HG02642 (cell line): ENCODE measurements at regions not wholly inside any gene's neighbourhood (a gene's known extent, or its start where the extent isn't known, plus 50 kb on each side); places are given as distances from the start of the nearest gene placed in this dataset.

Source experiments
- ATAC-seq: cut with Tn5 transposase; IDR thresholded peaks from one replicate; pipeline ENCODE4 v1.9.1; 2021; ENCODE audit warnings: mild to moderate bottlenecking; ENCODE audit not compliant: unreplicated experiment, poor library complexity

DNA sequence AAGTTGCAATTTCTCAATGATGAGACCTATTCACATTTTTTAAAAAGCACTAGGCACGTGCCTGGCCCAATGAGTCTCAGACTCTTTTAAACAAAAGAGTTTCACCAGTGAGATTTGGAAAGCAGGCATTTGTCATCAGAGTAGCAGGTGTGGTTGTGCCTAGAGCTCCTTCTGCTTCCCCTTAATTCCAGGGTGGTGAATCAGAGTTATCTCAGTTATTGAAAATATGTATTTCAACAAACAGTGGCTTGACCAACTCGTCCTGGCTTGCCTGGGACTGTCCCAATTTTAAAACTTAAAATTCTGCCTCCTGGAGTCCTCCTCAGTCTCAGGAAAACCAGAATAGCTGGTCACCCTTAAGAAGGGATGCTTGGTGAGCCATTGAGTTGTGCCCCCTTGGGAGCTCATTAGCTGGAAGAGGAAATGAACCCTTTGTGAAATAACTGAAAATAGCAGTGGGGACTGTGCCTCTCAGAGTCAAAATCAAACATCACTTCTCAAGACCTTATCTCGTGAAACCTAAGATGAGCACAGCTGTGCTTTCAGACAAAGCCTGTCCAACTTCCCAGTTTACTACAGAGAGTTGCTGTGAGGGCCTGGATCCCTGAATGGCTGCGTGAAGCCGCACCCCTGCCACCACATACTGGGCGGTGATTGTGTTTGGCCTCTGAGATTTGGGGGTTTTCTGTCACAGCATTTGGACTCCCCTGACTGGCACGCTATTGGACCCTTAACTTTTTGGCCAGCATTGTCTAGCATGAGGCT lies 116.3 kb downstream of the ANKRD60 start:
- ATAC-seq = no peak

DNA sequence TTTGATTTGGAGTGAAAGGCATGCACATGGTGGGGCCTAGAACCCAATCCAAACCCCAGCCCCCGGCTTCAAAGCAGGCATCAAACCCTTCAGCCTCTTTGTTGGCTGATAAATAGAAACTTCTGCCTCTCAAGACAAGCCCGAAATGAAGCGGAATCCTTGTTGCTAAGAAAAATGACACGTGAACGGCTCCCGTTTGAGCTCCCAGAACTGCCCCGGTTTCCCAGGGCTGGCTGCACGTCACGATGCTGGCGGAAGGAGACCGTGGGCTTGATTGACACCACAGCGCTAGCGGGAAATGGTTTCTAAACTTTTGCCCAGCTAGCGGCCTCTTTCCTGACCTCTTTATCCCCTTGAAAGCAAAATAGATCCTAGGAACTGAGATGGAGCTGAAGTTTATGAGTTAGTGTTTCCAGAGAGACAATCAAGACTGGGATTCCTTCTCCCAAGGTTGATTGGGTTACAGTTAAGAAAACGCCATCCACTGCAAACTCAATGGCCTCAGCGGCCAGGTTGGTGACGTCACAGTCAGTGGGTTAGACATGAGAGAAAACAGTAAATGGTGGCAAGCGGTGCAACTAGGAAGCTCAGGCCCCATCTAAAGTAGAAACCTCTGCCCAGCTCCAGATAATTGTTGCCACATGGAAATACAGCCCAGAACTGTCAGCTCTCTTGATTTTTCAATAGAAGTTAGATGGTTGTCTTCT lies 117.0 kb downstream of the ANKRD60 start:
- no peak for ATAC-seq

DNA sequence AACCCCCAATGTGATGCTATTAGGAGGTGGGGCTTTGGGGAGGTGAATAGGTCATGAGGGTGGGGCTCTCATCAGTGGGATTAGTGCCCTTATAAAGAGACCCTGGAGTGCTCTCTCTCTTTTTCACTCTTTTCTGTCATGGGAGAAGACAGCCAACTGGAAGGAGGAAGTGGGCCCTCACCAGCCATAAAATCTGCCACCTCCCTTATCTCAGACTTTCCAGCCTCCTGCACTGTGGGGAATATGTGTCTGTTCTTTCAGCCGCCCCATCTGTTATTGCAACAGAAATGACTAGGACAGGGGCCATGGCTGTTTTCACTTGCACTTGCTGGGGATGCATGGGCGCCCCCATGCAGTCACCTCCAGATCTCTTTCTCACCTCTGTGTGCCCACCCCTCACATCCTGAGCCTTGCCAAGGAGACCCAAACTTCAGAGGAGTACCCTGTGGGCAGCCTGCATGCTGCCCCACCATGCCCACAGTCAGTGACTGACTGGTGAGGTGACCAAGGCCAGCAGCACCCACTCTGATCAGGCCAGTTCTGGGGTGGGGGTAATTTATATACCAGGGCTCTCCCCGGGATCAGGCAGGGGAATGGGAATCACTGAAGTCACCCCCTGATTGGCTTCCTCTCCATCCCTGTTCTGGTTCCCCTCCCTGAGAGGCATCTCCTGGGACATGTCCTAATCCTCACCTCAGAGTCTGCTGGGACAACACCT lies 118.4 kb downstream of the ANKRD60 start:
- no peak for ATAC-seq

DNA sequence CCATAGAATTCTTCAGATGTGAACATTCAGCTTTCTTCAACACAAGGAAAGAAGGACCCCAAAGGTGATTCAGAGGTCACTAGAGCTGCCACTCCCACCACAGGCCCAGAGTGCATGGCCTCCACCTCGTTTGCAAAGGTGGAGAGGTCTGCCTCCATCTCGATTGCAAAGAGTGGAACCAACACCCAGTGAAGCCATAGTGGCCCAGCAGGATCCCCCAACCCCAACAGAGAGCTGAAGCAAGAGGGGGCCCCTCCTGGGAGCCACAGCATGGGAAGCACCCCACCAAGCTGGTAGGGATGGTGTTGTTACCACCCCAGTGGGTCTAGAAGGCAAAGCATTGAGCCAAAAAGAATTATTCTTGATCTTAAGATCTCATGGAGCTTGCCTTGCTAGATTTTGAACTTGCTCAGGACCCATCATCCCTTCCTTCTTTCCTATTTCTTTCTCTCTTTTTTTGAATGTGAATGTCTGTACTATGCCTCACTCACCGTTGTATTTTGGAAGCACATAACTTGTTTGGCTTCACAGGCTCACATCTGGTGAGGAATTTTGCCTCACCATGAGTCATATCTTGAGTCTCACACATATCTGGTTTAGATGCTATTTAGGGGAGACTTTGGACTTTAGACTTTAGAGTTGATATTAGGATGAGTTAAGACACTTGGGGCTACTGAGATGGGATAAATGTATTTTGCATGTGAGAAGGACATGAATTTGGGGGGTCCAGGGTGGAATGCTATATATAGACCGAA lies 119.2 kb downstream of the ANKRD60 start:
- ATAC-seq = no peak

DNA sequence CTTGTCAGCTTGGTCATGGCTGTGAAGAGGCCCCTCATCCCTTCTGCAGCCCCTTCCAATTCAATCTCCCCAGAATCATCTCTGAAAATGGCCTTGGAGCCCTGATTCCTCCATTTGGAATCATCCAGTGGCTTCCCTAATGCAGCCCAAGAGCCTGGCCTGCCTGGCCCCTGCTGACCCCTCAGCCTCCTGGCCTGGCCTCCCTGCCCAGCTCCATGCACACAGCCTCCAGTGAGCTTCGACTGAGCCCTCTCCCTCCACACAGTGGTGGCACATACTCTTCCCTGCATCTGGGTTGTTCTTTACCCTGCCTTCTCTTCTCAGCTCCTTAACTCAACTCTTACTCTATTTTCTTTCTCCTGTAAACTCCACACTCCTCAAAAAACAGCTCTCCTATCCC lies 120.9 kb downstream of the ANKRD60 start:
- ATAC-seq = no peak

DNA sequence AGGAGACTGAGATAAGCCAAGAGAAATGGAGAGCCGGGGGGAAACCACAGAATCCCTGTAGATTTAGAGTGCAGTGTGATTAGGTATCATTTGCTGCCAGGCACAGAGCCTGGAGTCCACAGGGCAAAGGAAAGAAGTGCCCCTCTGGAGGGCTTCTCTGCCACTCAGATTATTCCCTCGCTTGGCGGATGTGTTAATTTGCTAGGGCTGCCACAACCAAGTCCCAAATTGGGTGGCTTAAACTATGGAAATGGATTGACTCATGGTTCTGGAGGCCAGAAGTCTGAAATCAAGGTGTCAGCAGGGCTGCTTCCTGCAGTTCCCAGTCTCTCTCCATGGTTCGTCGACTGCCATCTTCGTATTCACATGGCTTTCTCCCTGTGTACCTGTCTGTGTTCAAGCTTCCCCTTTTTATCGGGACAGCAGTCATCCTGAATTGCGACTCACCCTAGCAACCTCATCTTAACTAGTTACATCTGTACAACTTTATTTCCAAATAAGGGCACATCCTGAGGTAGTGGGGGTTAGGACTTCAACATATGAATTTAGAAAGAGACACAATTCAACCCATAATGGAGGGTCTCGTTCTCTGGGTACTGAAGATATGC lies 122.2 kb downstream of the ANKRD60 start:
- no peak for ATAC-seq

DNA sequence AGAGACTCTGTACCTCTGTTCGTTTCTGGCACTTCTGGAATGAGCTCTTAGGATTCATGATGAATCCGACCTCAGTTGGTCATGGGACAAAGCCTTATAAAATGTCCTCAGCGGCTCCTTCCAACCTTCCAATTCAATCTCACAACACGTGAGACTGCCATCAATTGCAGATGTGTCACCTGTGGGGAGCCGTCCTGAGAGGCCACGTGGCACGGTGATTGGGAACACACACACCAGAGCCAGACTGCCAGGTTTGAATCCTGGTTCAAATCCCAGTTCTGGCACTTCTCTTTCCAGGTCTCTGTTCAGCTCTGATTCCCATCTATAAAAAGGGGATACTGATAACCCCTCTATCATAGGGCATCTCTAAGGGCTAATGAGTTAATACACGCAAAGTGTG lies 124.5 kb downstream of the ANKRD60 start:
- ATAC-seq = no peak

DNA sequence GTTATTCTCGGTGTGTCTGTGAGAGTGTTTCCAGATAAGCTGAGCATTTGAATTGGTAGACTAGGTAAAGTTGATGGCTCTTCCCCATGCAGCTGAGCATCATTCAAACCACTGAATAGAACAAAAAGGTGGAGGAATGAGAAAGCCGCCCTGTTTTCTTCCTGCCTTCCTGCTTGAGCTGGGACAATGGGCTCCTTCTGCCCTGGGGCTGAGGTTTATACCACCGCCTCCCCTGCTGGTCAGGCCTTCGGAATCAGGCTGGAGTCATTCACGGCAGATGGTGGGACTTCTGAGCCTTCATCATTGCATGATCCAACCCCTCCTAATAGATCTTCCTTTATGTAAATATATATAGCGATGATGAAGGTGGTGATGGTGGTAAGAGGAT lies 124.9 kb downstream of the ANKRD60 start:
- ATAC-seq = no peak

DNA sequence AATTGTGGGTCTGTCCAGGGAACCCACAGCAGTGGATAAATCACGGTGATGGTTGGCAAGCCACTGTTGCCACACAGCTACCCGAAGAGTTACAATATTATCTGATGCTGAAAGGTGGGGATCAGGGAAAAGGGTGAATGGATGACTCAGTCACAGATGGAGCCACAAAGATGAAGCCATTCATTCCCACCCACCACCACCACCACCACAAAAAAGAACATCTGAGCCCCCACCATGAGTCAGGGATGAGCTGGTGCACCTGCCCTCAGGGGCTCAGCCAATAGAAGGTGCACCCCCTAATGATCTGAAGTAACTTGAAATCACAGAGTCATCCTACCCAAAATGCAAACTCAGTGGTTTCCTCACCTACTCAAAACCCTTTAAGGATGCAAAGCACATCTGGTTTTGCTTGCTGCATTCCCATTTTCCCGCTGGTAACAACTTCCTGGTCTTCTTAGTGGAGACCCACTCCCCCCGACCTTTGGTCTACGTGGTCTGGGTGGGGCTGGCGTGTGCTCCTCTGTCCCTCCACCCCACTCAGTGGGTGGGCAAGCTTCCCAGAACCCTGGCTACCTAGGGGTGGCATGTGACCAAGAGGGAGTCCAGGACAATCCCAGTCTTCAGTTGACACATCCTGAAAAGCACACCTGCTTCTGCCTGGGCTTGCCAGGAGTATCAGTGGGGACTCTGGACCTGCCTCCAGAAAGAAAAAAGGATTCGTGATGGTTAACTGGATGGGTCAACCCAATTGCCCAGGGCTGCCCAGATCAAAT lies 125.5 kb downstream of the ANKRD60 start:
- no peak for ATAC-seq

DNA sequence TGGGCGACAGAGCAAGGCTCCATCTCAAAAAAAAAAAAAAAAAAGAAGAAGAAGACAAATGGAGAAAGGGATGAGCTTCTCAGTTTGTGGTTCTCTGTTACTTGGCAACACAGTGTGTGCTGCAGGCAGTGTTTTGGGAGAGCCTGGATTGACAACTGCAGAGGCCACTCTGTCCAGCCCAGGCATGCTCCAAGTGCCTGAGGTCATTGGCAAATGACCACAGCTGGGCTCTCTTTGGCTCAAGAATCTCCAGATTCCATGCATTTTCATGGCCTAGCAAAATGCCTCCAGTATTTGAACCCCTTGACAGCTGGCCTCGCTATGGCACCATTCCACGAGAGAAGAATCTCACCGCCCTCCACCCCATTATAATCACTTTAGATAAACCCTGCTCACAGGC lies 126.2 kb downstream of the ANKRD60 start:
- no peak for ATAC-seq

DNA sequence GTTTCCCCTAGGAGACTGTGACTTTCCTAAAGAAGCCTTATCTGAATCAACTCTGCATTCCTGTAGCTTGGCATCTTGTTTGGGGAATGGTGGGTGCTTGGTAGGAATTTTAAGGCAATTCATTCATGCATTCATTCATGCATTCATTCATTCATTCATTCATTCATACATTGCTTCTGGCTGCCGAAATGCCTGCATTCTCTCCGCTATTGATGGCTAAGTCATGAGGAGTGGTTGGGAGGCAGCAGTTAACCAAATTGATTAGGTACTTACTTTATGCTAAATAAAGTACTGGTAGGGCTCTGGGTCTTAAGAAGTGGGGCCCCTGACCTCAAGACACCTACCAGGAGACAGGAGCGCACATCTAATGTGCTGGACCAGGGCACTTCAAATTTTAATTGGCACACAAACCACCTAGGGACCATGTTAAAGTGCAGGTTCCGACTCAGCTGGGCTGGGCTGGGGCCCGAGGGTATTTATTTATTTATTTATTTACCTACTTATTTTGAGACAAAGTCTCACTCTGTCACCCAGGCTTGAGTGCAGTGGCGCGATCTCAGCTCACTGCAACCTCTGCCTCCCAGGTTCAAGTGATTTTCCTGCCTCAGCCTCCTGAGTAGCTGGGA lies 127.6 kb downstream of the ANKRD60 start:
- no peak for ATAC-seq

DNA sequence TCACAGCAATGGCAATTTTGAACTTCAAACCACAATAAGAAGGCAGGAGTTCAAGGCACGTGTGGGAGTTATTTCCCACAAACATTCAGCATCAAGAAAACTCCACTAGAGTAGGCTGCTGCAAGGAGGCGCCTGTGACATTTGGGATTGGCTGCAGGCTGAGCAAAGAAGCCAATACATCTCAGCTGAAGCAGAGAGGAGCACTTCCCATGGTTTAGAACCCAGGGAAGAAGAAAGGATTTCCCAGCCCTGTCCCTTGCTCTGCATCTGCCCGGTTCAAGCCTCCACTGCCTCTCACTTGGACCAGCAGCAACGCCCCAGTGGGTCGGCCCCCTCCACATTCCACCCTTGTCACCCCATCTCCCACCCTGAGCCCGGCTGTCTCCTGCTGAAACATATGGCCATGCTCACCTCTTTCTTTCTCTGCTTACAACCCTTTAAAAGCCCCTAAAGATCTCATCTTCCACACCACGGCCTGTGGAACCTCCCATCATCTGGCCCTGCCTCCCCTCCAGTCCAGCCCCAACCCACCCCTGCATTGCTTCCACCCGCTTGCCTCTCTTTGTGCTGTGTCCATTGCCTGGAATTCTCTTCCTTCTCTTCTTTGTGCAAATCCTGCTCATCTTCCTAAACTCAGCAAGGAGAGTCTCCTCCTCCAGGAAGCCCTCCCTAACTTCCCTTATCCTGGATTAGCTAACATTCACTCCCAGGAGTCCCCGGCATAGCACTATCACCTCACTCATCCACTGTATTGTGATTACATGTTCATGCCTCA lies 128.3 kb downstream of the ANKRD60 start:
- no peak for ATAC-seq

DNA sequence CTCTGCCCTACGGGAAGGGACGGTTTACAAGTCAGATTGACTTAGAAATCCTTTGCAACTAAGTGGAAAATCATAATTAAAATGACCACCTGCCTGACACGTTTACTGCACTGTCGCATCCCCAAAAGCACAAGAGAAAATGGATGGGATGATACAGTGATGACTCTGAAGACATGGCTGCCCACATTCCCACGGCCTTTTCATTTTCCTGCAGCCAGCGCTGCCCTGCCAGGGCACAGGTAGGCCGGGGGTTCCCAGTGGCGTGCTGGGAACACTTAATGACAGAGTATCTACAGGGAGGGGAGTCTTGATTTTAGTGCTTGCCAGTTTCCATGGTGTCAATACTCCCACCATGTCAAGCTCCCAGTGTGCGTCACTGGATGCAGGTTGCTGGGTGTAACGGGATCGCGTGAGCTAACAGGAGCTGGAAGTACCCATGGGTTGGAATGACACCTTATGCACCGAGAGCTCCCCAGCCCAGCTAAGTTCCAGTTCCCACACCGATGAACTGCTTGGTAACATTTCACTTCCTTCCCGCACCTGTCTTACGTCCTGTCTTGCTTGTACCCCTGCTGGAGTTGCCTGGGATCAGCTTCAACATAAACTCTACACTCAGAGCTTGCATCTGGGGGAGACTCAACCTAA lies 129.0 kb downstream of the ANKRD60 start:
- ATAC-seq = no peak

DNA sequence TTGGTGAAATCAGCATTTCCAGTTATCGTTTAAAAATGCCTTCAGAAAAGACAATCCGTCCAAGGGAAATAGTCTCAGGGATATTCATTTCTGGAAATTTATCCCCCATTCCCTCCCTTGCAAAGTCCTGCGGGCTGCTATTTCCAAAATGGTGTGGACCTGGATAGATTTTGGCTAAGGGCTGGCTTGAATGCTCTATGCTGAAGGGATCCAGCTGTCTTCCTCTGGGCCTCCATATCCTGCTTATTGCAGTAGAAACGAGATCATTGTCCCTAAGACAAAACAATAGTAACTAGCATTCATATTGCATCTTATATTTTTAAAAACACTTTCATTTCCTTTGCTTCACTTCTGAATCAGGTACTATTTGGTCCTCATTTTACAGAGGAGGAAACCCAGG lies 129.9 kb downstream of the ANKRD60 start:
- ATAC-seq = no peak

DNA sequence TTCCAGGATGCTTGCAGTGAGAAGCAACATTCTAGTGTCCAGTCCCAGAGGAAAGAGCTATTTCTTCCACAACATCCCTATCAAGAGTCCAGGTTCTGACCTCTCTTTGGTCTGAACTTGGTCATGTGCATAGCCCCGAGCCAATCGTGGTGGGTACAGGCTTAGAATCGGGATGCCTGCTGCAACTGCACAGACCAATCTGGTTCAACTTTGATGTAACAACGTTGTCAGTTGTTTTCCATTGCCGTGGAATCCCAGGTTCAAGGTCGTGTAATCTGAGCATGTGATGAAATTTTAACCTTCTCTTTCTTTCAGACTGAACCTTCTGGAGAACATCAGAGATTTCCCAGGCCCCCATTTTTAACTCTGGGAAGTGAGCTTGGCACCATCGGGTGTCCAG lies 130.5 kb downstream of the ANKRD60 start:
- ATAC-seq = no peak

DNA sequence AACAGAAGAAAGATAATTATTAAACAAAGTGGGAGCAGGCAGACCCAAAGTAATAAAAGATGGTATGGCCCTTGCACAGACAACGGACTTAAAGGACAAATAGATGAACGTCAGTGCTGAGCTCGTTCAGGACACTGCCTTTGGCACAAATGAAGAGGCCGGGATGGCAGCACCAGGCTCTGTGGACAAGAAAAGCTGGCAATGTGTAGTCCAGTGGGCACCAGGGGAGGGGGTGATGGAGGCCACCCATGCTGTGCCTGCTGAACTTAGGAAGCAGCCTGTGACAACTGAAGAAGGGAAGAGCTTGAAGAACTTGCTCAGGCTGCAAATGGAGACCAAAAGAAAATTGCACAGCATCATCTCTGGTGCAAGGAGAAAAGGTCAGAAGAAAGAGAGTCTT lies 131.0 kb downstream of the ANKRD60 start:
- ATAC-seq = no peak

DNA sequence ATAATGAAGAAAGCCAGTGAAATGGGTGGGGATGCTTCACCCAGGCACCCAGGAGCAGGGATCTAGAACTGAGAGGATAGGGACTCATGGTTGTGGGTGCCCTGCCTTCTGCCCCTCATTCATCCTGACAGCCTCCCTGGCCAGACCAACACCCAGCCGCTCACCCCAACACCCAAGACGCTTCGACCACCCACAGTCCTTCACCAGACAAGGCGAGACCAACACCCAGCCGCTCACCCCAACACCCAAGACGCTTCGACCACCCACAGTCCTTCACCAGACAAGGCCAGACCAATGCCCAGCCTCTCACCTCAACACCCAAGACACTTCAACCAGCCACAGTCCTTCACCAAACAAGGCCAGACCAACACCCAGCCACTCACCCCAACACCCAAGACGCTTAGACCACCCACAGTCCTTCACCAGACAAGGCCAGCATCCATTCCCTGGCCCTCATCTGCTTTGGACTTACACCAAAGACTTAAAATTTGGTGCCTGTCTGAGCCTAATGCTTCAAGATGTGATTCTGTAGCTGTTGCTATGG lies 131.5 kb downstream of the ANKRD60 start:
- ATAC-seq = no peak

DNA sequence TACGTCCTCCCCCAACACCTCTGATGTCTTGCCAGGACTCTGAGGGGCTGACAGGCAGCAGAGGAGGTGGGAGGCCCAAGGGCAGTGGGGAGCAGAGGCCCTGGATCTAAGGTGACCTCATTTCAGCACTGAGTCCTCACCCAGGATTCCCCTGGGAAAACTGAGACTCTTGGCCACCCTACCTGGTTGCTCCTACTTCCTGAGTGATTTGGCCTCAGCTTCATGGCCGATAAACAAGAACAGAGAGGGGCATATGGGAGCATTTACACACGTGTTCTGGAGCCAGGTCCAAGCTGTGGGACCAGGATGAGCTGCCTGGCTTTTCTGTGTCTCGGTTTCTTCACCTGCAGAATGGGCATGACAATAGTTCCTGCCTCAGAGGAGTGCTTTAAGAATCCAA lies 133.8 kb downstream of the ANKRD60 start:
- ATAC-seq = no peak
